Colon (tissue), 2 donors: ENCODE measurements at regions not wholly inside any gene's neighbourhood (a gene's known extent, or its start where the extent isn't known, plus 50 kb on each side); places are given as distances from the start of the nearest gene placed in this dataset.

Source experiments
- FAIRE-seq: peaks from 2 replicates; lab custom pipeline; 2012; peaks lifted over from hg19 to GRCh38; lab: Jason Lieb, UNC
- donor health status: control.
- donor health status: control.

DNA sequence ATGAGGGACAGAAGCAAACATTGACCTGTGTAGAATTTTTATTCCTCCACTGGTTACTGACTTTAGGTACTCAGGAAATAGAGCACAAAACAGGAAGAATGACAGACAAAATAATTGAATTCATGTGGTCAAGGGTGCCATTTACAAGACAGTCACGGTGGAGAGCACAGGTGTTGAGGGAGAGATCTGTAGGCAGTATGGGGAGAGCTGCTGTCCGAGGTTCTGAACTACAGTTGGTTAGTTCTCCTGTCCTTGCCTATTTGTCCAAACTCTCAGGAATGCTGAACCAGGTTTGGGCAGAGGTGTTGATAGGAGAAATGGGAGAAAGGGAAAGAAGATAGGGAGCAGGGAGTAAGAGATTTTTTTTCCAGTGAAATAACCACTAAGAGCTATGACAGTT, 178.5 kb upstream of the ZBTB20 start:
- FAIRE-seq, result no peak

DNA sequence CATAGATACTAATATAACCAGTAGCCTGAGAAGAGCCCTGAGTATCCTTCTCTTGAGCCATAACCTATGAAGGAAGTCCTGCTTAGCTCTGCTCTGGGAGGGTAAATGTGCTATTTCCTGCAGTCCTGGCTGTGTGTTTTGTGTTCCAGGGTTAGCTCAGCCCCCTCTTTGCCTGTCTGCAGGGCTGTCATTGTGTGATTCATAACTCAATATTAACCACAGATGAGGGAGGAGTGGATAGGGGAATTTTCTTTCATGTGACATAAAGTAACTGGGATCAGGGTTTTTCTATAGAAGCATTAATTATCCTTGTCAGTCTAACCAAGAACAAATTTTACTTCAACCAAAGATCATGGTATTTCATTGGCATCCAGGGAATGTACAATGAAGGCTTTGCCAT, 183.3 kb upstream of the ZBTB20 start:
- FAIRE-seq, result no peak

DNA sequence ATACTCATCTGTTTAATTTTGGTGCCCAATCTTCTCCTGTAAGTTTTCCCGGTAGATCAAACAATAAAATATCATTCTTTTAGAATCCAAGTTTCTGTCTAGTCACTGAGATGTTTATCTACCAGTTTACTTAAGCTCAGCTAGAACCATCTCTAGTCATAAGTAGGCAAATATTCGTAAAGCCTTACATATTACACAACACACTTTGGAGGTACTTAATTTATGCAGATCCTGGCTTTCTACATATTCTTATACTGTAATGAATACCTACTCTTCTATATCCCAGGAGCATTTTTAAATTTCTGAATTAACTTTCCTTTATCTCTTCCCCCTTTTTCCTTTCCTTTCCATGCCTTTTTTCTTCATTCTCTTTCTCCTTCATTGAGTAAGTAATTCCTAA, 185.9 kb upstream of the ZBTB20 start:
- no peak for FAIRE-seq

DNA sequence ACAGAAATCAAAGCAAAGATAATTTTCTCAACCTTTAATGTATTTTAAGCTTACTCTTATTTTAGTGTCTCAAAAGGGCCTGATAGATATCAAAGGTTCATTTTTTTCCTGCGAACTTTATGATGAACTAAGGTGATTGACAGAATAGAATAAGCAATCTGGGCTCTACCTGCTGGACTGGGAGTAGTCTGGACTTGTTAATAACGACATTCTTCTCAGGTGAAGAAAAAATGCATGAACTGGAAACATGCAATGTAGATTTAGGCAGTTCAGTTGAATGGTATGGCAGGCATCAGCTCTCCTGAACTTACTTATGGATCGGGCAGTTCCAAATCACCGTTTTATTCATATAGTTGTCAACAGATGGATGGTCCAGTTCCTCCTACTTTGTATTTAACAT, 189.7 kb upstream of the ZBTB20 start:
- FAIRE-seq, result no peak

DNA sequence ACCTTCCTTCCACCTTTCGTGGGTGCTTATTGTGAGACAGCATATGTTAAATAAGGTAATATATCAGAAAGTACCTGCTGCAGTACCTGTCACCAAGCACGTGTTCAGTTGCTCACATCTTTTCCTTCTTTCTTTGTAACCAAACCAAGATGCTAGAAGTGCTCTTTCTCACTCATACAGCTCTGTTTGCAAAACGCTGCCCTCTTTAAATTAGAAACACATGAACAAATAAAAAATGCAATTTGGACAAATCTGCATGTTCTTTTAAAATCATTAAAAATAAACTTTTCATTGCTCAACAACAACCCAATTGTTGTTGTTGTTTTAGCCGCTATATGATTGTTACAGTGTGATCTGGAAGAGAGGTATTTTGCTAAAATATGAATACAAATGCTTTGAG, 193.5 kb upstream of the ZBTB20 start:
- no peak for FAIRE-seq

DNA sequence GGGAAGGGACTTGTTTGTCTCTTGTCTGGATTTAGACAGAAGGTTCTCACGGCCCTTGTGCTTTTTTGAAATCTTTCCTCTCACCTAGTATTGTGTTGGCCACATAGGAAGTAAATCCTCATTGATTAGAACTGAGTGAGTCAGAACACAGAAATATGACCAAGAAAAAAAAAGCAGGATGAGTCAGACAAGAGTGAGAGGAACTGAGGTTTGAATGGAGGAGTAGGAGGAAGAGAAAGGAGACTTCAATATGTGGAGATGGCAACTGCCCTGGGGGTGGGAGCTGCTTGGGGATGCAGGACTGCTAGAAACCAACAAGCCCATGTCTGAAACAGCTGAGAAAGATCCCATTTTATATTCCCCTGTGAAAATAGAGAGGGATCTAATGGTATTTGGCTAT, 194.1 kb upstream of the ZBTB20 start:
- FAIRE-seq, result no peak

DNA sequence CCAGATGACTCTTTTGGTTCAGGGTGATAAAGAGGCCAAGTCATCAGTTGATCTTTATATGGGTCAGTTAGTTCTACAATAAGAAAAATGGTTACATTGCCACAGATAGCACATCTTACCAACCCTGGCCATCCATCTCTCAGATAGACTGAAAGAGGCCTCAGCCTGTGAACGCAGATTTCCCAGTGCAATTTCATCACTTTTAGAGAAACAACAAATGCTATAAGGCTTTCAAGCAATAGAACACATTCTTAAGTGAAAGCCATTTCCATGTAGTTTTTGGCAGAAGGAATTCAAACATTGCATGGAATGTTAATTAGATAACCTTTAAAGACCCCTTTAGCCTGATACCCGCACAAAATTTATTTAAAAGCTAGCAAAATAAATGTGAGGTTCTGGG, 200.6 kb upstream of the ZBTB20 start:
- FAIRE-seq, result no peak

DNA sequence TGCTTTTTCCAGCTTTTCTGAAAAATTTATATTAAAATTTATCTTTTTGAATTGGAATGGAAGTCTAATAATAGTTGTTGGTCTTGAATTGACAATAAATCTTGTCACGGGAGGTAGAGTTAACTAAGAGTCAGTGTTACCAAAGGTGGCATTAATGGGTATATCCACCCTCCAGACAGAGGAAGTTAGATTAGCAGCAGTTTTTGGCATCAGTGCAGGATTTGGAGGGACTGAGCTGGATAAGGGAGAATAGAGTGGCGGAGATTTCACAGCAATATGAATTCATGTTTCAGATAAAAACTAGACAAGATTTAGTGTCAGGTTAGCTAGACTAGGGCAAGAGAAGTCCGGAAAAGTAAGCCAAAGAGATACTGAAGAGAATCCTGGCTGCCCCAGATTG, 201.3 kb upstream of the ZBTB20 start:
- no peak for FAIRE-seq

DNA sequence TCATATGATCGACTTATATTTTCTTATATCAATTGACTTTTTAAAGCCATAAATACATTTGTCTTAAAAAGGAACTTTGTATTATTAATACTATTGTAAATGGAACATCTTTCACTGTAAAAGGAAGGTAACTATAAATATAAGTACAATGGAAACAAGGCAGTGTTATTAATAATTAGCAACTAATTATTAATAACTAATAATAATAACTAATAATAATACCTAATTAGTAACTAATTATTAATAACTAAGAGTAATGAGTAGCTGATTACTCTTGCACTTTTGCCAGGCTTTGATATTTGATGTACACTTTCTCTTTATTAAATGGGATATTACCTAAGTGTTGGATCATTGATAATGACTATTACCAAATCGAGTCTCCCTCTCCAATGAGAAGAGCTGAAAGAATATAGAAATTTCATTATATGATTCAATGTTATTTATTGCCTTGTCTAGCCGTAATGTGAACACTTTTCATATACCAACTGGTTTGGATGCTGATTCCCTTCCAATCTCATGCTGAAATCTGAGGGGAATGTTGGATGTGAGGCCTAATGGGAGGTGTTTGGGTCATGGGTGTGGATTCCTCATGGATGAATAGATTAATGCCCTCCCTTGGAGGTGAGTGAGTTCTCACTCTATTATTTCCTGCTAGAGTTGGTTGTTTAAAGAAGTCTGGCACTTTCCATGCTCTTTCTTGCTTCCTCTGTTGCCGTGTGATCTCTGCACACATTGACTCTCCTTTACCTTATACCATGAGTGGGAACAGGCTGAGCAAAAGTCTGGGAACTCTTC, 202.1 kb upstream of the ZBTB20 start:
- FAIRE-seq, result peak; percentile 51

DNA sequence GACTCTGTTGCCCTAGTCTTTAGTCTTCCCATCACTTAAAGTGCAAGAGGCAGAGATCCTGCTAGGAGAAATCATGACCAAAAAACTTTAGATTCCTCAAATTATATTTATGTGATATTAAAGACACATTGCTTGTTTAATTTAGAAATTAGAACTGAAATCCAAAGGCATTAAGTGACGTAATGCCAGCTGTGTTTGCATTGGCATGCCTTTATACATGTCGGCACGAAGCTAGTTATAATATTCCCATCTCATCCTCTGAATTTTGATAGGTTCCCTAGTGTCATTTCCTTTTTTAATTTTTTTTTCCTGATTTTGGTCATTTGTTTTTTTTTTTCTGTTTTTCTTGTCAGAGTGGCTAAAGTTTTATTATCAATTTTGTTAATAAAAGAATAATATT, 203.5 kb upstream of the ZBTB20 start:
- no peak for FAIRE-seq

DNA sequence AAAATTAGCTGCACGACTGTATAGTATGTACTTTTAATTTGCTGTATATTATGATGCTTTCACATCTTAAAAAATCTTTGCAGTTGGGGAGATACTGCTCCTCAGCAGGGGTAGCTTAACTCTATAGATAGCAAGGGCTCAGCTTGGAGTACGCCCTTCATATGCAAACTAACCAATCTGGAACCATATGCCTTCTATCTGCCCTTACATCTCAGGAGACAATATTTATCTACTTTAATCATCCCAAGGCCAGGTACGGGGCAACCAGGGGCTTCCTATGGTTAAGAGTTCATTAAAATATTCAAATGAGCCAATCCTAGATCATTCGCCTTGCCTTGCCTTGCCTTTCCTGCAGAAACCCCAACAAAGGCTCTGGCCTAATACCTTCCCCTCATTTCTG, 204.1 kb upstream of the ZBTB20 start:
- FAIRE-seq, result no peak

DNA sequence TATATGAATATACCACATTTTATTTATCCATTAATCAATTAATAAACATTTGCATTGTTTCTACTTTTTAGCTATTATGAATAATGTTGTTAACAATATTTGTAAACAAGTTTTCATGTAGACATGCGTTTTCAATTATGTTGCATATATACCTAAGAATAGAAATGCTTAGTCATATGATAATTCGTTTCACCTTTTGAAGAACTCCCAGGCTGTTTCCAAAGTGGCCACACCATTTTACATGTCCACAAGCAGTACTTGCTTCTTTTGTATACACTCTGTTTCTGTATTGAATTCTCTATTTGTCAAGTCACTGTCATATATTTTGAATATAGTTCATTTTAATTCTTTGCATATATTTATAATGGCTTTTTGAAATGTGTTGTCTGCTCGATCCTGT, 206.9 kb upstream of the ZBTB20 start:
- FAIRE-seq, result no peak

DNA sequence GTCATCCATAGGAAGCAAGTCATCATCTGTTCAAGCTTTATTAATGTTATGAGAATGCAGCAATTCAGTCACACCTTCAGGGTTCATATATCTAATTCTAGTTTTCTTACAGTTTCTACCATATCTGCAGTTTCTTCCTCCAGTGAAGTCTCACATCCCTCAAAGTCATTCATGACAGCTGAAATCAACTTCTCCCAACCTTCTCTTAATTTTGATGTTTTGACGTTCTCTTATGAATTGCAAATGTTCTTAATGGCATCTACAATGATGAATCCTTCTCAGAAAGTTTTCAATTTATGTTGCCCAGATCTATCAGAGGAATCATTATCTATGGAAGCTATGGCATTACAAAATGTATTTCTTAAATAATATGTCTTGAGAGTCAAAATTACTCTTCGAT, 210.4 kb upstream of the ZBTB20 start:
- FAIRE-seq, result no peak

DNA sequence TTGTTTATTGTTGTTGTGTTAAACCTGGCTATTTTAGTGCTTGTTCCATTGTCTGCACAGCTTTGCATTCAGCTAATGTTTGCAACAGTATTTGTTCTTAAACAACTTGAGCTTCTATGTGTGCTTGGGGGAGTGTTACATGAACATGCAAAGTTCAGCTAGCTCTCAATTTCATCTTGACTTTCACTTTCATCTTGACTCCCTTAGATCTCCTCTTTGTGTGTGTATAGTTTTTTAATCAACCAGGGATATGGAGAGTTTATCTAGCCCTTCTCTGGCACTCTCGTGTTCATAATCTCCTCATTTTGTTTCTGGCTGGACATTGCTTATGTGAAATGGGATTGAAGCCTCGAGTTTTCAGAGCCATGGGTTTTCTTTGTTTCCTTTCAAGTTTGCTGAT, 212.4 kb upstream of the ZBTB20 start:
- no peak for FAIRE-seq

DNA sequence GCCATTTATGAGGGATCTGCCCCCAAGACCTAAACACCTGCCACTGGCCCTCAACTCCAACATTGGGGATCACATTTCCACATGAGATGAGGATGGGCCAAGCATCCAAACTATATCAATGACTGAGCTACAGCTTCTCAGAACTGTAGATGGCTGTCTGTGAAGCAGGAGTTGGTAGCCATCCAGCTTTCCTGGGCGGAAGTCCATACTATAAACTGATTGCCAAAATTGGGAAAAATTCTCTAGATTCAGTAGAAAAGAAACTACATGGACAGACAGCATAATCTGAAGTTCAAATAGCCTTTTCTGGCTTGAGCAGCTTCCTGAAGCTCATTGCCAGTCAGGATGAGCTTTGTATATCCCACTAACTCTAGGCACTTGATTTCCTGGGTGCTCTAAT, 214.7 kb upstream of the ZBTB20 start:
- no peak for FAIRE-seq

DNA sequence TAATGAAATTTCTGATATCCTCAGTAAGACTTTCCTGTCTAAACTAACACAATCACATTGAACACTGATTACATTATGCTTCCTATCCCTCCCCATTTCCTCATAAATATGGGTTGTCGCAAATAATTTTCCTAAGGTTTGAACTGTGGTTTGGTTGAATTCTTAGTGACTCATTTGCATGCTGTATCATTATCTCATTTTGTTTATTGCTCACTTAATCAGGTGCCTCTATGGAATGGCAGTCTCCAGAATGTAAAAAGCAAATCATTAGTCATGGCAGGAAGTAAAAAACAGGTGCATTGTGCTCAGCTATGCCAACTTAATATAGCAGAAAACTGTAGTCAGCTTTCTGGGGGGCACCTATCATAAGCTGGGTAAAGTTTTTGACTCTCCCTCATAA, 216.0 kb upstream of the ZBTB20 start:
- no peak for FAIRE-seq

DNA sequence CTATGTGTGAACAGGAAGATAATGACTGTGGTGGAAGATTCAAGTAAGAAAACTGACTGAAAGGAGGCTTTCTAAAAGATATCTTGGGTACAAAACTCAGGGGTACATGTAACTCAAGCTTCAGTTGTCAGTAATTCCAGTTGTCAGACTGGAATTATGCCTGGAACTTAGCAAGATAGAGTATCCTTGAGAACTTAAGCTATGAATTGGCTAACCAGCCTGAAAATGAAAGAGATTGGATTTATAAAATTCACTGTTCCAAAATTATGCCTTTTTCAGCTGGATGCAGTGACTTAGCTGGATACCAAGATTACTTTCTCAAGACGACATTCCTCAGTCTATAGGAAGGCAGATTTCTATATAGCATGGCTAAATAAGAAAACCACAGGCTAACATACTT, 221.9 kb upstream of the ZBTB20 start:
- FAIRE-seq, result no peak

DNA sequence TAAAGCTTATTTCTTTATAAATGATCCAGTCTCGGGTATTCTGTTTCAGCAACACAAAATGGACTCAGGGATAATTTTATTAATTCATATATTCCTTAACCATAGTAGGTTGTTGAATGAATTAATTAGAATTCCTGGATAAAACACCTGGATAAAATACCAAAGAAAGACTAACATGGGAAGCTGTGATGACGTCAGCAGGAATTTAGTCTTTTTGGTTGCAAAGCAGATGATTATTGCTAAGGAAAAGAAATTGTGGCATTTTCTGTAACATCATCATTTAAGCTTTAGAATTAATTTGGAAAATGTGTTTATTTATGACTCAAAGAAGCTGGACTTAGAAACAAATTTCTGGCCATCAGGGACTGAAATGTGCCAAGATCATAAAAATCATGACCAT, 228.3 kb upstream of the ZBTB20 start:
- no peak for FAIRE-seq

DNA sequence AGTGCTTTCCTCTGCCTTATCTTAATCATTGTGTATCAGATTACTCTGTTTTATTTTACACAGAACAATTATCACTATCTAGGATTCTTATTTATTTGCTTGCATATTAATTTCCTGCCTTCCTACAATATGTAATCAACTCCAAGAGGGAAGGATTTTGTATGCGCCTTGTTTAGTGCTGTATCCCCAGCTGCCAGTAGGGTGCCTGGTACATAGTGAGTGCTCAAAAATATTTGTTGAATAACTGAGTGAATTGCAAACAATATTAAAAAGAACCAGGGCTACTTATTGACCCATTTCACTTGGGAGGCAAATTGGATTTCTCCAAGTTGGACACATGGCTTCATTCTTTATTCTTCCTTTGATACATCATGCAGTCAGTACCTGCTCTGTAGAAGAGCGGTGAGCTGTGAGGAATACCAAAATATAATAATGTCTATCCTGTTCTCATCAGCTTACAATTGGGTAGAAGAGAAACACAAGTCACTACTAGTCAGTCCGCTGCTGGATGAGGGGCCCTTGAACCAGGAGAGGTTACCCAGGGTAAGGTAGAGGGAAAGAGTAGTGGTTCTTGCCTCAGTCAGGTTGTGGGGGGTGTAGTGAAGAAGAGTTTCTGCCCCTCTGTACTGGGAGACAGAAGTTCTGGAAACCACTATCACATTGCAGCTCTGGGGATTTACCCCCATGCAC, 233.9 kb upstream of the ZBTB20 start:
- no peak for FAIRE-seq

DNA sequence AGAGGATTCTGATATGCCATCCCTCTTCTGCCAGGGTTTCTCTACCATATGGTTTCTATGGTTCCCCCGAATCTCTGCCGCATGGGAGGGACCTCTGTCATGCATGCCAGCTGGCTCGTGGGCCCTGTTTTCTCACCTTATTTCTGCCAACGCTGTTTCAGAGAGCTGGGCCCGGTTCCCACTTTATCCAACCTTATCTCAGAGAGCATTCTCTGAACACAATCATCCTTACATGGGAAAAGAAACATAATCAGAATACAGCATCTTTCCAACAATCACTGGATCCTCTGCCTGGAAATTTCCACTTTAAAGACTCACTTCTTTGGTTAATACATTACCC, 234.5 kb upstream of the ZBTB20 start:
- no peak for FAIRE-seq

DNA sequence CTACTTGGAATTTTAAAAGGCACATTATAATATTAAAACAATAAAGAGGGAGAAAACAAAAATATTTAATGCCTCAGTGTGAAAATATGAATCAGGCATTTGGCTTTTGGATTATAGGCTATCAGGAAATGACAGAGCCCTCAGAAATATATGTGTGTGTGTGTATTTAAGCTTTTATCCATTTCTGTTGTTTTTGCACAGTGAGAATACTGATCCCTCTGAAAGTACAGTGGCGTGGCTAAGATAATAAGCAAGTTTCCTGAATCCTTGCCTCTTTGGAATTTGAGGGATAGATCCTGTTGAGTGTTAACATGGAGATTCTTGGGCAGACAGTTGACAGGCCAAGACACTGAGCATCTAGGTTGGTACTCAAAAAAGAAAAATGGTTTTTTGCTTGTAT, 234.8 kb upstream of the ZBTB20 start:
- FAIRE-seq, result no peak

DNA sequence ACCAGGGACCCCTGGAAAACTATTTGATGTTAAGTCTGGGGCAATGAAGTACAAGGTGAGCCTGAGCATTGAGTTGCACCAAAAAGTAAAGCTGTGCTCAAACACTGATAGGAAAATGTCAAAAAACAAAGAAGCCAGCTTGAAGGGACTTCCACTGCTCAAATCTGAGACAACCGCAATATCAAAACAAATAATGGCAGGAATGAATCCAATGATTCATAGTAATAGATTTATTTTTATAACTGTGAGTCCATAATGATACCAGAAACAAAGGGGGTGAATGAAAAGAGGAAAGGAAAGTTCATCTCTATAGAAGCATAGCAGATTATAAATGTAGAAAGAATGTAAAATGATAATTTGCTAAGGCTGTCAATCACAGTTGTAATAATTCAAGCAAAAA, 237.3 kb upstream of the ZBTB20 start:
- no peak for FAIRE-seq

DNA sequence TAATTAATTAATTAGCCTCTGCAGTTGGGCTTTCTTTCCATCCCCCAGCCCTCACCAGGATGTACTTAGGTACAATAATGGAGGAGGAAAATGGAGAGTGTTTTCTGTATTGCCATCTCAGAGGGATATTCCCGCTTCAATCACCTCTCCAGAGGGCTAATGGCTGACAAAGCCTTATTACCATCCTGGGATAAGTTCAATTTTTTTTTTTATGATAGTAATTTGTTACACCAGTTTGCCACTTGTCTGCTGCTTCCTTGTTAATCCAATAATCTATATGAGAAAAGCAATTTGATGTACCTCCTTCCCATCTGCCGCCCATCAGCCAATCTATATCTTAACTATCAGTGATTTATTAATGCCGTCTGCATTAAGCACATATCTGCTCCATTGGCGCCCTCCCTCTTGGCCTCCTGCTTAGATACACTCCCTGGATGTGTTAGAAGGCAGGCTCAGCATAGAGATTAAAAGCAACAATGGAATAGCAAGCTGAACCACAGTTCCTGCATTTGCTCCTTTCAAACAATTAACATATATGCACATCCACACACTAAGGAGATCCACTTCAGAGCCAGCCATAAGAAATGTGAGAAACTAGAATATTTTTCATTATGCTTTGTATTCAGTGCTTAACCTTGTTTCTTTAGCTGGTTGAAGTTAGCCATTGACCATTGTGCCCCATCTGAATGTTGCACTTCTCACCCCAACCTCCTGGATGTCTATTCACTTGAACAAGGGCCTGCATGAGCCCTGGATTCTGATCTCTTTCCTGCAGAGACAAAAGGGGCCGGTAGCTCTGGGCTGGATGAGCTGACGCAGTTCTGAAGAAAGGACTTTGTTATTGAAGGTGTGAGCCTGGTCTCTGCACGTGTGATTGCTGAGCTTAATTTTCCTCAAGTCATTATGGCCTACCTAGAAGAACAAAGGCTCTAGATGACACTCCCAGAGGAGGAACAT, 237.3 kb upstream of the GAP43 start:
- no peak for FAIRE-seq
